ENCODE measurements at regions not wholly inside any gene's neighbourhood (a gene's known extent, or its start where the extent isn't known, plus 50 kb on each side); places are given as distances from the start of the nearest gene placed in this dataset.

DNA sequence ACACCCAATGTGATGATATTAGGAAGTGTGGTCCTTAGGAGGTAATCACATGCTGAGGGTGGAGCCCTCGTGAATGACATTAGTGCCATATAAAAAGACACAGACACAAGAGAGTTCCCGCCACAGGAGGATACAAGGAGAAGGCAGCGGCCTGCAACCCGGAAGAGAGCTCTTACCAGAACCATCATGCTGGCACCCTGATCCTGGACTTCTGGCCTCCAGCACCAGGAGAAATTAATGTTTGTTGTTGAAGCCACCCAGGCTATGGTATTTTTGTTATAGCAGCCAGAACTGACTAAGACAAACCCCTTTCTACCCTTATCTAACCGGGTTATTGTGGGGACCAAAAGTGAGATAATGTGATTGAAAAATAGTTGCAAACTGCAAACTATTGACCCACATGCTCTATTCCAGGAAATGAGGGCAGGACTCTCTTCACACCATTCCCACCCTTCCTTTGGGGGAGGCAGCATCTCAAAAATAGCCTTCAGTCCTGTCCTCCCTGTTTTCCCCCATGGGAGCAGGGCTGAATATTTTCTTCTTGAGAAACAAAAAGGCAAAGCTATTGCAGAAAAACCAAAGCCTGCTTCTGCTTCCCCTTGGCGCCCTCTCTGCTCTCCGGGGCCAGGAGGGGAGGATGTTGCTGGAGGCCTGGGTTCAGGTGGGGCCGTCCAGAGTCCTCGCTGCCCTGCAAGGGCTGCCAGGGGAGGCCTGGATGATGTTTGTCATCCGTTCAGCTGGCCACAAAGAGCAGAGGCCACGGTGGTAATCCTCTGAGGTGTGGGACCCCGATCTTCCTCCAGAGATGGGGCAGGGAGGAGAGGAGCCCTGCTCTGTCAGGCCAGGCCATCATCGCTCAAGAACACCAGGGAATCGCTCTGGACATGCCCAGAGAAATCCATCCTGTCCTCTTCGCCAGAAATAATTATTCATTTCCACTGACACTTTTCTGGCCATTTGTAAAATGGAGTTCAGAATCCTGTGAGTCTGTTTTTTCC lies 73.8 kb upstream of the HAAO start:
- intact Hi-C loops (cut with micrococcal nuclease), result no loop called here

DNA sequence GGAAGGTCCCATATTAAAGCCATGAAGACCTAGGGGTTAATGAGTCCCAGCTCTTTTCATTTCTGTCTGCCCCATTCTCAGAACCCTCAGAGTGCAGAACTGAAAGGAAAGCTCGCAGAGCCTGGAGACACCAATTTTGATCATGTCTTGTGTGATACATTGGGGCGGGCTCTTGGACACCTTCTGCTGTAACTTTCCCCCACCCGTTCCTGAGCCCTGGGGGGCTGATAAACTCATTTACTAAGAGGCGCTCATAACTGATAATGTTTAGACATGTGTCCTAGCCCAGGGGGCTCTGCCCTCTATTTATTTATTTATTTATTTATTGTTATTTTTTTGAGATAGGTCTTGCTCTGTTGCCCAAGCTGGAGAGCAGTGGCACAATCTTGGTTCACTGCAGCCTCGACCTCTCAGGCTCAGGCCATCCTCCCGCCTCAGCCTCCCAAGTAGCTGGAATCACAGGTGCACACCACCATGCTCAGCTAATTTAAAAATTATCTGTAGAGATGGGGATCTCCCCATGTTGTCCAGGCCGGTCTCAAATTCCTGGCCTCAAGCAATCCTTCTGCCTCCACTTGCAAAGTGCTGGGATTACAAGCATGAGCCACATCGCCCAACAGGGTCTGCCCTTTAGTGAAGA lies 72.4 kb upstream of the HAAO start:
- intact Hi-C loops (cut with micrococcal nuclease), result no loop called here

GRCh38 chr2:42864222-42864621 lies 71.8 kb upstream of the HAAO start:
- intact Hi-C loops (cut with micrococcal nuclease), result no loop called here

DNA sequence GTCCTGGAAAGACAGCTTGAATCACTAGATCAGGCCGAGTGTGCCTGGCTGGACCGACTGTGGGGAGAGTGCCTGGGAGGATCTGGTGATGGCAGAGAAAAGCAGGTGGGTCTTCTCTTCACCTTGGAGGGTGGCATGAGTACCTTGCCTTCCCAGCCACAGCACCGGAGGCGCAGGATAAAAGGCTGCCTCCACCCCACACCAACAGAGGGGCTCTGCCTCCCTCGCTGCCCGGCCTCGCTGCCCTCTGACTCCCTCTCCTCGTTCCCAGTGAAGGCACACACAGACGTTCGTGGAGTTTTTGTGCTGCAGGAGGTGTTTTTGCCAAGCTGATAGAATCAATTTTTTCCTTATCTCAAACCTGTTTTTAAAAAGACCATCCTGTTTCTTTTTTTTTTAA lies 71.4 kb upstream of the HAAO start:
- intact Hi-C loops (cut with micrococcal nuclease), result no loop called here

- intact Hi-C loops (cut with micrococcal nuclease), result no loop called here
Measured at GRCh38 chr2:42863320-42863719, 70.9 kb upstream of the HAAO start.

DNA sequence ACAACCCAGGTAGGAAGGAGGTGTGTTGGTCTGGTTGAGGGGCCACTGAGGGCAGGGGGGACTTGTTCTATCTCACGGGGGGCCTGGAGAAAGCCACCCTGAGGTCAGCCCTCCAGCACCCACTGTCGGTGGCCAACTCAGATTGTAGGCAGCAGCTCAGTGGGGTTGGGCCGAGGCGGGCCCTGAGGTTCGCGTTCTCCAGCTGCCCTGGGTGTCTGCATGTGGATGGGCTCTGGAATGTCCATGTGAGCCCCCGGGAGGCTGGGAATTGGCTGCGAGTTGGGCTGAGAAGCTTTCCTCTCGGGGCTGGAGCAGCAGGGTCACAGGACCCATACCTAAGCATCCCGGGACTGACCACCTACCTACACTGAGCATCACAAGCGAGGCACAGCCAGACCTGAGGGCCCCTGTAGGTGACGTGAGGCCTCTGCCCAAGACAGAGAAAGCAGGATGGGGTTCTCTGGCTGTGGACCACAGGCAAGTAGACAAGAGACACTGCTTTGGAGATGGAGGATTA lies 70.3 kb upstream of the HAAO start:
- intact Hi-C loops (cut with micrococcal nuclease), result no loop called here

- intact Hi-C loops (cut with micrococcal nuclease), result no loop called here
Measured at GRCh38 chr2:42861321-42861720, 68.9 kb upstream of the HAAO start.

DNA sequence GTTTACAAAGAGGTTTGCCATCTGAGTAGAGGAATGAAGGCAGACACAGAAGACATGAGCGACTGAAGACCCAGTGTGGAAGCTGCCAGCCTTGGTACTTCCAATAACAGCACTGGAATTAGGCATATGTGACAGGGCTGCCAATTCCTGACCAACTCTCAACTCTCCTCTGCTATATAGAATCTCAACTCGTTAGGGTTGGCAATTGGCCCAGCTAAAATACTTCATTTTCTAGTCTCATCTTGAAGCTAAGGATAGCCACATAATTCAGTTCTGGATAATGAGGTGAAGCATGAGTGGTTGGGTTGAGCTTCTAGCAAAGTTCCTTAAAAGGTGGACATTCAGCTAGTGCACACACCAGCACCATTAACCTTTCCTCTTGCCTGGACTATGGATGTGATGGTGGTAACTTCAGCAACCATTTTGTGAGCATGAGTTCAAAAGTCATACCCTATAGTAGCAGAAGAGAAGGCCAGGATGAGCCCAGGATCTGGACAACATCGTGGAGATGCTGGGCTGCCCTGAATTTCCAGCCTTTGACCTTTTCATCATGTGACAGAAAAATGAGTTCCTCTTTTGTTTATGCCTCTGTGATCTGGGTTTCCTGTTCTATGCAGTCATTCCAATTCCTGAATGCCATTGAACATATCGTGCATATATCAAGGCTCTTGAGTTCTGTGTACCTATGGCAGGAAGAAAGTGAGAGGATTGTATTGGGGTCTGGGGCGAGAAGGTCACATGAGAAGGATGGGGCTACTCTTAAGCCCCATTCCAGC lies 68.1 kb upstream of the HAAO start:
- intact Hi-C loops (cut with micrococcal nuclease), result no loop called here

DNA sequence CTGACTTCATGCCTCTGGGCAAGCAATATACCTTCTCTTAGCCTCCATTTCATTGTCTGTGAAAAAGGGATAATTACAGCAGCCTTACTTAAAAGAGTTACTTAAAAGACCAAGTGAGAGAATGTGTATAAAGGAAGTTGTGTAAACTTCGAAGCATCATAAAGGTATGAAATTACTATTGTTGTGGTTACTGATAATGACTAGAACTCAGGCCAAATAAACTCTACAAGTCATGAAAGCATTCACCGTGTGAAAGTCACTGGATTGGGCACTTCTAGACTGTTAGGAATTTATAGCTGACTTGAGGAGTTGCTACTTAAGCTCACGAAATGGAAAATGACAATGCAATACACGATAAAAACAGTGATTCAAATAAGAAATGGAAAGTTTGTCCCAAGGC lies 67.4 kb upstream of the HAAO start:
- intact Hi-C loops (cut with micrococcal nuclease), result loop anchor here (1.0 kb wide), 1 partner anchor 750 kb away; no protein-coding TSS in a partner anchor

GRCh38 chr2:42859006-42859552 lies 66.7 kb upstream of the HAAO start:
- intact Hi-C loops (cut with micrococcal nuclease), result loop anchor here (1.0 kb wide), 1 partner anchor 750 kb away; no protein-coding TSS in a partner anchor

DNA sequence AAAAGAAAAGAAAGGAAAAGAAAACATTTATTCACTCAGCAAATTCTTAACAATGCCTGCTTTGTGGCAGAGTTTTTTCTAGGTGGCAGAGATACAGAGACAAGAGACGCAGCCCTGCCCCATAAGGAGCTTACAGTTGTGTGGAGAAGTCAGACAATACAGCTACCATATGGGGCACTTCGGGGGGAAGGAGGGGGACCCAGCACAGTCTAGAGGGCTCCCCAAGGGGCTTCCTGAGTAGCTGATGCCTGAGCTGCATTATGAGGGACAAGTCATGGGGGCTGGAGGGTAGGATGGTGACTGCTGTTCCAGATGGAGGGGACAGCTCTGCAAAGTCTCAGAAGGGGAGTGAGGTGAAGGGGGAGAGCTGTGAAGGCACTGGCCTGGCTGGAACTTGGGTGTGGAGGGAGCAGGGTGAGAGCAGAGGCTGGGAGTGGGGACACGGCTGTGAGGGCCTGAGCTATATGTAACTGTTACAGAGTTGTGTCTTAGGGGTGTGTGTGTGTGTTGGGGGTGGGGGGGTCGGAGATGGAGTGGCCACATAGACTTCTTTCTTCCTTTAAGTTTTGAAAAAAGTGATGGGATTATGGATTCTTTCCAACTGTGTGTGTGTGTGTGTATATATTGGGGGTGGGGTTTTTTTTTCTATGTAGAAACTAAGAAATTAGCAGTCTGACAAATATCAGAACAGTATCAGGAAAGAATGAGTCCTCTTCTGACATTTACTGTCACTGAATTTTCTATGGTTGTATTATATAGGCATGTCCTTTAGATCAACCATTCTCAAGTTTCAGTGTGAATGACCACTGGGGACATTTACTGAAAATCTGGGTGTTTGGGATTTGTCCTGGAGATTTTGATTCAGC lies 66.0 kb upstream of the HAAO start:
- intact Hi-C loops (cut with micrococcal nuclease), result loop anchor here (1.0 kb wide), 1 partner anchor 751 kb away; no protein-coding TSS in a partner anchor

DNA sequence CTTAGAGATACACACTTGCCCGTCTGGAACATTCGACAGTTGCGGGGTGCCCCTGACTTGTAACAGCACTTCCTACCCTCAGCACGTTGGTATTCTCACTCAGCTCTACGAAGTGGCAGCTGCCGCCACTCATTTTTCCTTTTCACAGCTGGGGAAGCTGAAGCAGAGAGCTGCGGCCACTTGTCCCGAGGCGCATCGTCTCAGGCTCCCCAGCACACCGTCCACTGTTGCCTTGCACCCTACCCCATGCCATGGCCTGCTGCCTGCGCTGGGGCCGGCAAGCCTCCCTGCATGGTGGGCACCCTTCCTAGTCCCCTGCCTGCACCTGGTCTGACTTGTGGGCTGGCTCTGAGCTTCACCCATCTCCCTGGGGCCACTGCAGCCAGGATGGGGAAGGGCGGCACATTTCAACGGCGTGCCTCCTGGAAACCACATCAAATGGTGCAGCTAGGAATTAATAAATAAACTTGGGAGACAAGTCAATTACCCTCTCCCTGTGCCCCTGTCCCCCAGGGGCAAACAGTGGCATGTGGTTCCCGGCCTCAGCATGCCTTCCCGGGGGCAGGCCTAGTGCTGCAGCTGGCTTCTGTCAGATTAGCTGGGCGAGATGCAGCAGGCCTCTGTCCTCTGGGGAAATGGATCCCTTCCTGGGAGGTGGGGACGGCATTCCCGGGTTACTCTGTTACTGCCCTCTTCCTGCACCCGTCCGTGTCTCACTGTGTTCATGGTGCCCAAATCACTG lies 64.7 kb upstream of the HAAO start:
- intact Hi-C loops (cut with micrococcal nuclease), result no loop called here

DNA sequence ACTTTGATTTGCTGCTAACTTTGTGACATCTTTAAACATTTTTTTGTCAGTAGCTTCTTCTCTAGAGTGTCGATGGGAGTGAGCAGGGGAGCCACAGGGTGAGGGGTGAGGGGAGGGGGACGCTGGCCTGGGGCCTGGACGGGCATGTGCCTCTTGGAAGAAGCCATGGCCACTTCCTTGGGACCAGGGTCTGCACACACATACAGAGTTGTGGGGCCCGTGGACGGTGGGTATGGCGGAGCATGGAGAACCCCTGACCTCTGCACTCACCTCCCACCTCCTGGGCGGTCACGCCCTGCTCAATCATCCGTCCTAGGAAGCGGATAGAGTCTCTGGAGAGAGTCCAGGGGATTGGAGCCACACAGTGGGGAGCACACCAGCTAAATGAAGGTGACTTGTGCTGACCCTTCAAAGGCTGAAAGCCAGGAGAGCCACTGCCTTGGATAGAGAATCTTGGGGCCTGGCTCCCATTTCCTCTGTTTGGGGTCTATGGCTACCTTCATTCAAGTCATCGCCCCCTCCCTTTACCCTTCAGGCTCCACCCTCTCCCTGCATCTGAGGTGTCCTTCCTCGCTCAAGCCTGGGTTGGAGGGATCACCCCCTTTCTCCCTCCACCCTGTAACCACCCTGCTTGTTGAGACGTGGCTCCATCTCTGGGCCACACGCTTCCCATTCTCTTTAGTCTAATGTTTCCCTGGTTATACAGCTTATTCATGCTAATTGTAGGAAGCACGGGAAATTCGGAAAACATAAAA lies 63.9 kb upstream of the HAAO start:
- intact Hi-C loops (cut with micrococcal nuclease), result no loop called here

GRCh38 chr2:42855221-42855970 lies 63.0 kb upstream of the HAAO start:
- intact Hi-C loops (cut with micrococcal nuclease), result no loop called here

DNA sequence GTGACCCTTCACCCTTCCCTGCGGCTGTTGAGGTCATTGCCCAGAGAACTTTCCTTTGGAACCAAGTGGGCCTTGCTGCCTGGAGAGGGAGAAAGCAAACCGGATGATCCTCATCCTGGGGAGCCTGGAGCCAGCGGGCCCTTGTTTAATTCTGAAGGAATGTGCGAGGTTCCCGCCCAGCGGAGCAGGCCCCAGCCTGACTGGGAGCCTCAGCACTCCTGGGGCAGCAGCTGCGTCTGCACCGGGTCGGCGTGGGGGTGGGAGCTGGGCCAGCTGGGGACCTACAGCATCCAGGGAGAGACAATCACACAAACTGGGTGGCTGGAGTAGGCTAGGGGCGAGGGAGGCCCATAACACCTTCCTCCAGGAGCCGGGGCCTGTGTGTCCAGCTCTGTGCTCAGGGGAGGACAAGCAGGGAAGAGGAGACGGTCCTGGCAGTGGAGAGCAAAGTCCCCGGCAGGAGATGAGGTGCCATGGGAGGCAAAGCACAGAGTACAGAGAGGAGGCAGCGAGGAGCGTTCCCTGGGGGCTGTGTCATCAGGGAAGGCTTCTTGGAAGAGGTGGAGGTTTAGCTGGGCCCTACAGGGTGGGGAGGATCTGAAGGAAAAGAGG lies 61.9 kb upstream of the HAAO start:
- intact Hi-C loops (cut with micrococcal nuclease), result no loop called here

GRCh38 chr2:42853549-42854206 lies 61.3 kb upstream of the HAAO start:
- intact Hi-C loops (cut with micrococcal nuclease), result no loop called here

- intact Hi-C loops (cut with micrococcal nuclease), result no loop called here
Measured at GRCh38 chr2:42852798-42853197, 60.4 kb upstream of the HAAO start.

Measured in T-helper 2 cell treated with Interferon-gamma antibody and Interleukin-4, amounts not matched to agents 100 ng/mL and 5 ng/mL, for 36 hours (primary cell).